ENCODE measurements at regions not wholly inside any gene's neighbourhood (a gene's known extent, or its start where the extent isn't known, plus 50 kb on each side); places are given as distances from the start of the nearest gene placed in this dataset.
"Not testable (repeated sequence)": the region's sequence is repeated elsewhere in the genome, so short reads cannot be mapped to it uniquely, and the experiment has no call there.

- TF ChIP-seq CTCF (IDR thresholded peaks at IDR 0.05; ENCODE audit: partially characterized antibody, unreplicated experiment) = no peak
- no peak overlapping the region for H3K4me3 Mint-ChIP-seq (ENCODE audit: unreplicated experiment)
- H3K9me3 Mint-ChIP-seq (ENCODE audit: unreplicated experiment) = no peaks in the 10 kb centered on the region
- H3K36me3 Mint-ChIP-seq (ENCODE audit: unreplicated experiment) = peaks cover 9% of the 10 kb centered on the region
- no peak overlapping the region for H3K27ac Mint-ChIP-seq (ENCODE audit: unreplicated experiment)
- no peak for DNase-seq
- H3K27me3 Mint-ChIP-seq (ENCODE audit: unreplicated experiment) = no peaks in the 10 kb centered on the region
- H3K4me1 Mint-ChIP-seq (ENCODE audit: low read depth, unreplicated experiment) = peaks cover 6% of the 10 kb centered on the region
Measured at GRCh38 chr6:23826572-23826971, 299.4 kb upstream of the NRSN1 start.

- no peaks in the 10 kb centered on the region for H3K9me3 Mint-ChIP-seq (ENCODE audit: unreplicated experiment)
- no peaks in the 10 kb centered on the region for H3K27me3 Mint-ChIP-seq (ENCODE audit: unreplicated experiment)
- H3K4me3 Mint-ChIP-seq (ENCODE audit: unreplicated experiment) = no peak overlapping the region
- H3K4me1 Mint-ChIP-seq (ENCODE audit: low read depth, unreplicated experiment) = peaks cover 2% of the 10 kb centered on the region
- no peak for TF ChIP-seq CTCF (IDR thresholded peaks at IDR 0.05; ENCODE audit: partially characterized antibody, unreplicated experiment)
- no peak overlapping the region for H3K27ac Mint-ChIP-seq (ENCODE audit: unreplicated experiment)
- H3K36me3 Mint-ChIP-seq (ENCODE audit: unreplicated experiment) = peaks cover 14% of the 10 kb centered on the region
- no peak for DNase-seq
Measured at GRCh38 chr6:23828861-23829260, 297.2 kb upstream of the NRSN1 start.

- Mint-ChIP-seq H3K36me3 (ENCODE audit: unreplicated experiment) (no peaks in the 10 kb centered on the region), H3K4me3 (ENCODE audit: unreplicated experiment) (no peak overlapping the region), H3K9me3 (ENCODE audit: unreplicated experiment) (no peaks in the 10 kb centered on the region), H3K27ac (ENCODE audit: unreplicated experiment) (no peak overlapping the region), H3K27me3 (ENCODE audit: unreplicated experiment) (no peaks in the 10 kb centered on the region), H3K4me1 (ENCODE audit: low read depth, unreplicated experiment) (no peaks in the 10 kb centered on the region)
- no peak for DNase-seq
- no peak for TF ChIP-seq CTCF (IDR thresholded peaks at IDR 0.05; ENCODE audit: partially characterized antibody, unreplicated experiment)
Measured at GRCh38 chr6:23841116-23841515, 284.9 kb upstream of the NRSN1 start.

GRCh38 chr6:23842760-23843159 is 283.3 kb upstream of the NRSN1 start:
- Mint-ChIP-seq H3K4me1 (ENCODE audit: low read depth, unreplicated experiment) (no peaks in the 10 kb centered on the region), H3K4me3 (ENCODE audit: unreplicated experiment) (no peak overlapping the region), H3K27ac (ENCODE audit: unreplicated experiment) (no peak overlapping the region), H3K36me3 (ENCODE audit: unreplicated experiment) (no peaks in the 10 kb centered on the region), H3K27me3 (ENCODE audit: unreplicated experiment) (no peaks in the 10 kb centered on the region), H3K9me3 (ENCODE audit: unreplicated experiment) (peaks cover 2% of the 10 kb centered on the region)
- TF ChIP-seq CTCF (IDR thresholded peaks at IDR 0.05; ENCODE audit: partially characterized antibody, unreplicated experiment) = no peak
- no peak for DNase-seq

GRCh38 chr6:23851522-23851921 is 274.5 kb upstream of the NRSN1 start:
- Mint-ChIP-seq H3K9me3 (ENCODE audit: unreplicated experiment) (peaks cover 2% of the 10 kb centered on the region), H3K36me3 (ENCODE audit: unreplicated experiment) (no peaks in the 10 kb centered on the region), H3K4me3 (ENCODE audit: unreplicated experiment) (no peak overlapping the region), H3K27me3 (ENCODE audit: unreplicated experiment) (no peaks in the 10 kb centered on the region), H3K27ac (ENCODE audit: unreplicated experiment) (no peak overlapping the region), H3K4me1 (ENCODE audit: low read depth, unreplicated experiment) (no peaks in the 10 kb centered on the region)
- TF ChIP-seq CTCF (IDR thresholded peaks at IDR 0.05; ENCODE audit: partially characterized antibody, unreplicated experiment) = no peak
- DNase-seq = no peak

GRCh38 chr6:23853566-23854133 is 272.4 kb upstream of the NRSN1 start:
- H3K27ac Mint-ChIP-seq (ENCODE audit: unreplicated experiment); H3K4me3 Mint-ChIP-seq (ENCODE audit: unreplicated experiment); H3K27me3 Mint-ChIP-seq (ENCODE audit: unreplicated experiment); H3K9me3 Mint-ChIP-seq (ENCODE audit: unreplicated experiment); H3K4me1 Mint-ChIP-seq (ENCODE audit: low read depth, unreplicated experiment); DNase-seq; H3K36me3 Mint-ChIP-seq (ENCODE audit: unreplicated experiment): not testable (repeated sequence)

- not testable (repeated sequence) for H3K27ac Mint-ChIP-seq (ENCODE audit: unreplicated experiment); DNase-seq; H3K36me3 Mint-ChIP-seq (ENCODE audit: unreplicated experiment); H3K4me3 Mint-ChIP-seq (ENCODE audit: unreplicated experiment); H3K27me3 Mint-ChIP-seq (ENCODE audit: unreplicated experiment); H3K4me1 Mint-ChIP-seq (ENCODE audit: low read depth, unreplicated experiment); H3K9me3 Mint-ChIP-seq (ENCODE audit: unreplicated experiment)
Measured at GRCh38 chr6:23854154-23854553, 271.9 kb upstream of the NRSN1 start.
